ENCODE measurements at regions not wholly inside any gene's neighbourhood (a gene's known extent, or its start where the extent isn't known, plus 50 kb on each side); places are given as distances from the start of the nearest gene placed in this dataset.

DNA sequence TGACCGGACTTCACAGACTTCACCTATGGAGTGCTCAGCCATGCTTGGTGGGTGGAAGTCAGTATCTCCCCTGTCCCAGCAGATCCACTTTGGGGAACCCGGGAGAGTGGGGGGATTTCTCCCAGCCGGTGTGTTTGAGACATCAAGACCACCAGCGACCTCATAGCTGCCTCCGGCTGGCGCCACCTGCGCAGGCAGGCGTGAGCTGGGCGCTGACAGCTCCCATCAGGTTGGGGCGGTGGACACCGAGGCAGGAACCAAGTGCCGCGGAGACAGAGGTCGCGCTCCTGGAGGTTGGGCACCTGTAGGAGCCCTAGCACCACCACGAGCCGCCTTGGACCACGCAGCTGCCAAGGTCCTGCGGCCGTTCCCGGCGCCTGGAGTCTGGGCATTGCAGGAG, 124.0 kb upstream of the LARP1 start:
- in situ Hi-C loops (cut with HindIII; ENCODE audit: low sequenced_read_pairs): no loop called here
- TF ChIP-seq, protein P1, sequence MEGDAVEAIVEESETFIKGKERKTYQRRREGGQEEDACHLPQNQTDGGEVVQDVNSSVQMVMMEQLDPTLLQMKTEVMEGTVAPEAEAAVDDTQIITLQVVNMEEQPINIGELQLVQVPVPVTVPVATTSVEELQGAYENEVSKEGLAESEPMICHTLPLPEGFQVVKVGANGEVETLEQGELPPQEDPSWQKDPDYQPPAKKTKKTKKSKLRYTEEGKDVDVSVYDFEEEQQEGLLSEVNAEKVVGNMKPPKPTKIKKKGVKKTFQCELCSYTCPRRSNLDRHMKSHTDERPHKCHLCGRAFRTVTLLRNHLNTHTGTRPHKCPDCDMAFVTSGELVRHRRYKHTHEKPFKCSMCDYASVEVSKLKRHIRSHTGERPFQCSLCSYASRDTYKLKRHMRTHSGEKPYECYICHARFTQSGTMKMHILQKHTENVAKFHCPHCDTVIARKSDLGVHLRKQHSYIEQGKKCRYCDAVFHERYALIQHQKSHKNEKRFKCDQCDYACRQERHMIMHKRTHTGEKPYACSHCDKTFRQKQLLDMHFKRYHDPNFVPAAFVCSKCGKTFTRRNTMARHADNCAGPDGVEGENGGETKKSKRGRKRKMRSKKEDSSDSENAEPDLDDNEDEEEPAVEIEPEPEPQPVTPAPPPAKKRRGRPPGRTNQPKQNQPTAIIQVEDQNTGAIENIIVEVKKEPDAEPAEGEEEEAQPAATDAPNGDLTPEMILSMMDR (IDR thresholded peaks at IDR 0.05; ENCODE audit: low read depth, low read length, missing control alignments): no peak
- no peak overlapping the region for H3K4me3 ChIP-seq (ENCODE audit: low read depth, low read length)
- DNase-seq (ENCODE audit: low read depth): no peak

DNA sequence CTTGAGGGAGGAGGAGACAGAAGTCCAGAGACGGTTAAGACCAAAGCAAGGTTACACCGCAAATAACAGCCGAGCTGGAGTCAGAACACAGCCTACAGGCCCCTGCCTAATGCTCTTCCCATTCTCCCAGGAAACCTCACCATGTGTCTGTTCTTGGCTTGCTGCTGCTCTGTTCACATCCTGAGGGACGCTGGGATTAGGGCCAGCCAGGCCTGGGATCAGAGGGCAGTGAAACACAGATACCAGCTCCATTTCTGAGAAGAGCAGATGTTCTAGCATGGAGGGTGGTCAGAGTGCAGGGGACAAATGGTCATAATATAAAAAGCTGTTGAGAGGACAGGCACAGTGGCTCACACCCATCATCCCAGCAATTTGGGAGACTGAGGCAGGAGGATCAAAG, 124.8 kb upstream of the LARP1 start:
- TF ChIP-seq, protein P1 (IDR thresholded peaks at IDR 0.05; ENCODE audit: low read depth, low read length, missing control alignments): no peak
- no peak for DNase-seq (ENCODE audit: low read depth)
- H3K4me3 ChIP-seq (ENCODE audit: low read depth, low read length): no peak overlapping the region
- in situ Hi-C loops (cut with HindIII; ENCODE audit: low sequenced_read_pairs): no loop called here

DNA sequence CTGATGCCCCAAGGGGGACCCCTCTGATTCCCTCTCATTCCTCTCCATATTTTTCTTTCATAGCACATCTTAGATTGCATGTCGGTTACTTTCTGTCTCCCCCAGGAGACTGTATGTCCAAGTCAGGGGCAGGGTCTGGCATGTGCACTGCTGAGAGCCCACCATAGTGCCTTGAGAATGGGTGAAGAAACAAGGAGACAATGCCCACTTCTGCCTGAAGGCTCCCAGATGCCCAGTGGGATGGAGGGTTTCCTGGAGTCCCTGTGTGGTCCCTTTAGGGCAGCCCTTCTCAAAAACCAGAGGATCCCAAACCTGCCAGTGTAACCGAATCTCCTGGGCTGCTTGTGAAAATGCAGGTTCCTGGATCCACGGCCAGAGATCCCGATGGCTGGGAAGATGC, 126.5 kb upstream of the LARP1 start:
- TF ChIP-seq, protein P1 (IDR thresholded peaks at IDR 0.05; ENCODE audit: low read depth, low read length, missing control alignments): no peak
- in situ Hi-C loops (cut with HindIII; ENCODE audit: low sequenced_read_pairs): no loop called here
- H3K4me3 ChIP-seq (ENCODE audit: low read depth, low read length): no peak overlapping the region
- DNase-seq (ENCODE audit: low read depth): no peak

GRCh38 chr5:154627698-154628678, 127.2 kb upstream of the LARP1 start:
- no peak overlapping the region for H3K4me3 ChIP-seq (ENCODE audit: low read depth, low read length)

GRCh38 chr5:154626876-154627557, 128.2 kb upstream of the LARP1 start:
- in situ Hi-C loops (cut with HindIII; ENCODE audit: low sequenced_read_pairs): no loop called here
- TF ChIP-seq, protein P1 (IDR thresholded peaks at IDR 0.05; ENCODE audit: low read depth, low read length, missing control alignments): no peak
- DNase-seq (ENCODE audit: low read depth): no peak
- H3K4me3 ChIP-seq (ENCODE audit: low read depth, low read length): no peak overlapping the region

More at GRCh38 chr5:154627698-154628678, 127.2 kb upstream of the LARP1 start:
- in situ Hi-C loops (cut with HindIII; ENCODE audit: low sequenced_read_pairs): no loop called here
- no peak for DNase-seq (ENCODE audit: low read depth)
- TF ChIP-seq, protein P1 (IDR thresholded peaks at IDR 0.05; ENCODE audit: low read depth, low read length, missing control alignments): no peak

- DNase-seq (ENCODE audit: low read depth): no peak
- TF ChIP-seq, protein P1 (IDR thresholded peaks at IDR 0.05; ENCODE audit: low read depth, low read length, missing control alignments): no peak
- H3K4me3 ChIP-seq (ENCODE audit: low read depth, low read length): no peak overlapping the region
- in situ Hi-C loops (cut with HindIII; ENCODE audit: low sequenced_read_pairs): no loop called here
These were observed 130.1 kb upstream of the LARP1 start for GRCh38 chr5:154625031-154625430.

Data from astrocyte of the cerebellum (primary cell).